Endothelial cell of umbilical vein (primary cell): ENCODE measurements at regions not wholly inside any gene's neighbourhood (a gene's known extent, or its start where the extent isn't known, plus 50 kb on each side); places are given as distances from the start of the nearest gene placed in this dataset.

Source experiments
- EZH2 ChIP-seq: IDR thresholded peaks from 2 replicates; pipeline ENCODE4 v1.6.1; 2012; ENCODE audit warnings: borderline replicate concordance, low read depth, mild to moderate bottlenecking, moderate library complexity, low read length, inconsistent platforms; ENCODE audit not compliant: severe bottlenecking
- FOS ChIP-seq: IDR thresholded peaks from 2 replicates; pipeline ENCODE4 v1.6.1; 2011; ENCODE audit warnings: mild to moderate bottlenecking, low read length, moderate library complexity, borderline replicate concordance; ENCODE audit not compliant: insufficient read depth
- JUN ChIP-seq: IDR thresholded peaks from 2 replicates; pipeline ENCODE4 v1.6.1; 2011; ENCODE audit warnings: borderline replicate concordance, low read depth; ENCODE audit not compliant: insufficient read length, insufficient read depth
- MAX ChIP-seq: IDR thresholded peaks from 2 replicates; pipeline ENCODE4 v1.6.1; 2011; ENCODE audit not compliant: insufficient read depth, insufficient read length
- POLR2A ChIP-seq: IDR thresholded peaks from 2 replicates; pipeline ENCODE4 v1.6.1; 2012; ENCODE audit warnings: low read depth, mild to moderate bottlenecking, control low read depth, low read length
- POLR2AphosphoS5 ChIP-seq: IDR thresholded peaks from 2 replicates; pipeline ENCODE4 v1.6.1; 2012; ENCODE audit warnings: low read depth, mild to moderate bottlenecking, control low read depth, low read length, moderate library complexity; ENCODE audit not compliant: insufficient read depth
- TF ChIP-seq, protein P1 (sequence below), 2 donors: IDR thresholded peaks; 1 replicate in 1 of 2; 2 replicates in 1 of 2; pipeline ENCODE4 v1.5.1; 2011; ENCODE audit warnings: low read length in 2 of 2, mild to moderate bottlenecking in 2 of 2, moderate library complexity in 2 of 2, control low read depth in 1 of 2, inconsistent platforms in 1 of 2, low read depth in 1 of 2; ENCODE audit not compliant: insufficient read depth in 1 of 2; ENCODE audit errors: extremely low read depth in 1 of 2

GRCh38 chr3:18208091-18208490 lies 217.0 kb downstream of the SATB1 start:
- TF ChIP-seq MAX: no peak
- no peak for TF ChIP-seq EZH2
- no peak for TF ChIP-seq FOS
- TF ChIP-seq POLR2A: no peak
- TF ChIP-seq, protein P1, sequence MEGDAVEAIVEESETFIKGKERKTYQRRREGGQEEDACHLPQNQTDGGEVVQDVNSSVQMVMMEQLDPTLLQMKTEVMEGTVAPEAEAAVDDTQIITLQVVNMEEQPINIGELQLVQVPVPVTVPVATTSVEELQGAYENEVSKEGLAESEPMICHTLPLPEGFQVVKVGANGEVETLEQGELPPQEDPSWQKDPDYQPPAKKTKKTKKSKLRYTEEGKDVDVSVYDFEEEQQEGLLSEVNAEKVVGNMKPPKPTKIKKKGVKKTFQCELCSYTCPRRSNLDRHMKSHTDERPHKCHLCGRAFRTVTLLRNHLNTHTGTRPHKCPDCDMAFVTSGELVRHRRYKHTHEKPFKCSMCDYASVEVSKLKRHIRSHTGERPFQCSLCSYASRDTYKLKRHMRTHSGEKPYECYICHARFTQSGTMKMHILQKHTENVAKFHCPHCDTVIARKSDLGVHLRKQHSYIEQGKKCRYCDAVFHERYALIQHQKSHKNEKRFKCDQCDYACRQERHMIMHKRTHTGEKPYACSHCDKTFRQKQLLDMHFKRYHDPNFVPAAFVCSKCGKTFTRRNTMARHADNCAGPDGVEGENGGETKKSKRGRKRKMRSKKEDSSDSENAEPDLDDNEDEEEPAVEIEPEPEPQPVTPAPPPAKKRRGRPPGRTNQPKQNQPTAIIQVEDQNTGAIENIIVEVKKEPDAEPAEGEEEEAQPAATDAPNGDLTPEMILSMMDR (IDR thresholded peaks at IDR 0.05; ENCODE audit: extremely low read depth in 1 of 2, insufficient read depth in 1 of 2, low read depth in 1 of 2, low read length in 2 of 2): no peak
- no peak for TF ChIP-seq POLR2AphosphoS5
- TF ChIP-seq JUN: no peak
